ENCODE measurements at regions not wholly inside any gene's neighbourhood (a gene's known extent, or its start where the extent isn't known, plus 50 kb on each side); places are given as distances from the start of the nearest gene placed in this dataset.

DNA sequence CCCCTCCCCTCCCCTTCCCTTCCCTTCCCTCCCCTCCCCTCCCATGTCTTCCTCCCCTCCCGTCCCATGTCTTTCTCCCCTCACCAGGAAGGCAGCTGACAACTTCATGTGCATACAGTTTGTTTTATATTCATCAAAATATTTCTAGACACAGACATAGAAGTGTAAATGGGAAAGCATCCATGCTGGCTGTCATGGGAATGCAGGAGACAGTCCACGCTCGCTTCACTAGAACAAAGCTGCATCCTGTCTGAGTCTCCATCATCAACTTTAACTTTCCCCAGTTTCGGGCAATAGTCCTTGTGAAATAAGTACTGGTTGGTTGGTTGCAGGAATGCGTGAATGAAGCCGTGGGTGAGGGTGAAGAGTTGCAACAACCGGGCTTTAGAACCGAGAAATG is 226.9 kb downstream of the DCDC2C start:
- H3K4me2 ChIP-seq (ENCODE audit: low read length) = no peak overlapping the region
- no peak overlapping the region for H3K9ac ChIP-seq (ENCODE audit: low read length)
- no peak overlapping the region for H2AFZ ChIP-seq (ENCODE audit: low read depth, low read length)
- no peaks in the 10 kb centered on the region for H3K36me3 ChIP-seq (replicated peaks; ENCODE audit: low read depth, low read length)
- no peak overlapping the region for H3K27ac ChIP-seq (ENCODE audit: low read length)
- no peaks in the 10 kb centered on the region for H4K20me1 ChIP-seq (ENCODE audit: insufficient read depth, low read length)
- no peak overlapping the region for H3K4me3 ChIP-seq (ENCODE audit: low read length)
- no peaks in the 10 kb centered on the region for H3K79me2 ChIP-seq (ENCODE audit: low read length)
- no peak for TF ChIP-seq EZH2phosphoT487 (IDR thresholded peaks at IDR 0.05; ENCODE audit: low read depth)
- no peak for TF ChIP-seq CTCF (IDR thresholded peaks at IDR 0.05; ENCODE audit: low read depth, low read length)
- no peaks in the 10 kb centered on the region for H3K9me3 ChIP-seq (ENCODE audit: insufficient read depth, low read length)
- no peaks in the 10 kb centered on the region for H3K27me3 ChIP-seq (ENCODE audit: low read depth, low read length)
- H3K4me1 ChIP-seq (ENCODE audit: low read length) = no peaks in the 10 kb centered on the region

- no peaks in the 10 kb centered on the region for H3K27me3 ChIP-seq (ENCODE audit: low read depth, low read length)
- H3K4me2 ChIP-seq (ENCODE audit: low read length) = no peak overlapping the region
- no peak overlapping the region for H3K9ac ChIP-seq (ENCODE audit: low read length)
- no peak overlapping the region for H3K27ac ChIP-seq (ENCODE audit: low read length)
- no peaks in the 10 kb centered on the region for H3K4me1 ChIP-seq (ENCODE audit: low read length)
- H2AFZ ChIP-seq (ENCODE audit: low read depth, low read length) = no peak overlapping the region
- H3K9me3 ChIP-seq (ENCODE audit: insufficient read depth, low read length) = no peaks in the 10 kb centered on the region
- no peaks in the 10 kb centered on the region for H3K79me2 ChIP-seq (ENCODE audit: low read length)
- TF ChIP-seq CTCF (IDR thresholded peaks at IDR 0.05; ENCODE audit: low read depth, low read length) = no peak
- TF ChIP-seq EZH2phosphoT487 (IDR thresholded peaks at IDR 0.05; ENCODE audit: low read depth) = no peak
- H3K36me3 ChIP-seq (replicated peaks; ENCODE audit: low read depth, low read length) = no peaks in the 10 kb centered on the region
- H3K4me3 ChIP-seq (ENCODE audit: low read length) = no peak overlapping the region
- no peaks in the 10 kb centered on the region for H4K20me1 ChIP-seq (ENCODE audit: insufficient read depth, low read length)
Measured at GRCh38 chr2:3940661-3941060, 237.3 kb downstream of the DCDC2C start.

GRCh38 chr2:3942841-3943240 is 239.5 kb downstream of the DCDC2C start:
- Histone ChIP-seq H3K4me1 (ENCODE audit: low read length) (no peaks in the 10 kb centered on the region), H2AFZ (ENCODE audit: low read depth, low read length) (no peak overlapping the region), H3K9me3 (ENCODE audit: insufficient read depth, low read length) (no peaks in the 10 kb centered on the region), H3K4me2 (ENCODE audit: low read length) (no peak overlapping the region), H3K9ac (ENCODE audit: low read length) (no peak overlapping the region), H3K79me2 (ENCODE audit: low read length) (no peaks in the 10 kb centered on the region), H3K36me3 (replicated peaks; ENCODE audit: low read depth, low read length) (no peaks in the 10 kb centered on the region), H3K4me3 (ENCODE audit: low read length) (no peak overlapping the region), H4K20me1 (ENCODE audit: insufficient read depth, low read length) (no peaks in the 10 kb centered on the region), H3K27ac (ENCODE audit: low read length) (no peak overlapping the region), H3K27me3 (ENCODE audit: low read depth, low read length) (no peaks in the 10 kb centered on the region)
- no peak for TF ChIP-seq EZH2phosphoT487 (IDR thresholded peaks at IDR 0.05; ENCODE audit: low read depth)
- TF ChIP-seq CTCF (IDR thresholded peaks at IDR 0.05; ENCODE audit: low read depth, low read length) = no peak

DNA sequence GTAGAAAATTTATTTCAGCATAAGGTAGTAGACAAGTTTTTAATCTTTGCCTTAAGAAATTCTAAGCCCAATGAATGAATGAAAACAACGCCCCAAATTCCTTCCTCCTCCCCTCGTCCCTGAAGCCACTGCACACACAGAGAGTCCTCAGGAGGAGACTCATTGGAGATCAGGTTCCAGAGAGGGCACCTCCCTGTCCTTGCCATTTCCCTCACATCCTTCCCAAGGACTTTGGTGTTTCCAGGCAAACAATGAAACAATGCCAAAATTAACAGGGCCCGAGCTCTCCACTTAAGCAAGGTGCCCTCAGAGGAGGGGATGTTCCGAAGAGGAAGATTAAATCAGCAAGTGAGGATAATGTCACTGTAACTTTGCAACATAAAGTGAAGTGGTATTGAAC is 240.7 kb downstream of the DCDC2C start:
- no peaks in the 10 kb centered on the region for H4K20me1 ChIP-seq (ENCODE audit: insufficient read depth, low read length)
- no peaks in the 10 kb centered on the region for H3K9me3 ChIP-seq (ENCODE audit: insufficient read depth, low read length)
- no peak overlapping the region for H3K4me2 ChIP-seq (ENCODE audit: low read length)
- no peak for TF ChIP-seq EZH2phosphoT487 (IDR thresholded peaks at IDR 0.05; ENCODE audit: low read depth)
- no peak for TF ChIP-seq CTCF (IDR thresholded peaks at IDR 0.05; ENCODE audit: low read depth, low read length)
- H3K36me3 ChIP-seq (replicated peaks; ENCODE audit: low read depth, low read length) = no peaks in the 10 kb centered on the region
- H3K27me3 ChIP-seq (ENCODE audit: low read depth, low read length) = no peaks in the 10 kb centered on the region
- no peaks in the 10 kb centered on the region for H3K4me1 ChIP-seq (ENCODE audit: low read length)
- no peak overlapping the region for H3K27ac ChIP-seq (ENCODE audit: low read length)
- H3K79me2 ChIP-seq (ENCODE audit: low read length) = no peaks in the 10 kb centered on the region
- H3K9ac ChIP-seq (ENCODE audit: low read length) = no peak overlapping the region
- no peak overlapping the region for H3K4me3 ChIP-seq (ENCODE audit: low read length)
- no peak overlapping the region for H2AFZ ChIP-seq (ENCODE audit: low read depth, low read length)

All from OCI-LY3 (cell line).